Prostate gland (tissue), 2 donors: ENCODE measurements at regions not wholly inside any gene's neighbourhood (a gene's known extent, or its start where the extent isn't known, plus 50 kb on each side); places are given as distances from the start of the nearest gene placed in this dataset.
"Not testable (repeated sequence)": the region's sequence is repeated elsewhere in the genome, so short reads cannot be mapped to it uniquely, and the experiment has no call there.

Experiments used
- CTCF ChIP-seq, 4 experiments: fragments of 200-600 bp in 2 of 4; fragments of 450-650 bp in 2 of 4; sonication (generic) in 2 of 4; IDR thresholded peaks; 1 replicate in 3 of 4; 2 replicates in 1 of 4; pipeline ENCODE4 v1.5.1; 2016 to 2019; ENCODE audit warnings: antibody characterized with exemption in 4 of 4, mild to moderate bottlenecking in 2 of 4, moderate library complexity in 2 of 4
- POLR2A ChIP-seq: fragments of 450-650 bp; IDR thresholded peaks from one replicate; pipeline ENCODE4 v1.6.1; 2016; ENCODE audit warnings: antibody characterized with exemption, mild to moderate bottlenecking

DNA sequence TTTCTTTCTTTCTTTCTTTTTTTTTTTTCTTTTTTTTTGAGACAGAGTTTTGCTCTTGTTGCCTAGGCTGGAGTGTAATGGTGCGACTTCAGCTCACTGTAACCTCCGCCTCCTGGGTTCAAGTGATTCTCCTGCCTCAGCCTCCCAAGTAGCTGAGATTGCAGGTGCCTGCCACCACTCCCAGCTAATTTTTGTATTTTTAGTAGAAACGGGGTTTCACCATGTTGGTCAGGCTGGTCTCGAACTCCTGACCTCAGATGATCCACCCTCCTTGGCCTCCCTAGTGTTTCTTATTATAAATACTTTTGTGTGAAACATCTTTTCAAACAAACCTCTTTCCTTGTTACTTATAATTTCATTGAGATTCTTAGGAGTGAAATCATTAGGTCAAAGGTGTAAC, 202.8 kb downstream of the EDN1 start:
- TF ChIP-seq POLR2A; CTCF (IDR thresholded peaks at IDR 0.05): not testable (repeated sequence)
